T-helper 17 cell (primary cell): ENCODE measurements at regions not wholly inside any gene's neighbourhood (a gene's known extent, or its start where the extent isn't known, plus 50 kb on each side); places are given as distances from the start of the nearest gene placed in this dataset.
"Not testable (repeated sequence)": the region's sequence is repeated elsewhere in the genome, so short reads cannot be mapped to it uniquely, and the experiment has no call there.

Experiments used
- ATAC-seq: fragments of 150-1000 bp; cut with Tn5 transposase; 2 replicates; pipeline ENCODE4 v1.10.0; 2021; ENCODE audit warnings: mild to moderate bottlenecking, moderate library complexity
- DNase-seq, 3 donors: peaks; one replicate each; pipeline versions ENCODE4 v3.0.0 to v3.0.0-alpha.2; 2020 to 2021
- H3K9me3 ChIP-seq: one replicate; pipeline ENCODE4 v1.7.0; 2013; ENCODE audit warnings: low read length, mild to moderate bottlenecking; ENCODE audit not compliant: control insufficient read depth, poor library complexity, severe bottlenecking
- H3K27ac Mint-ChIP-seq: one replicate; pipeline ENCODE4 v1.8.0; 2022; ENCODE audit warnings: mild to moderate bottlenecking, moderate library complexity, mixed read lengths
- H3K27me3 Mint-ChIP-seq: one replicate; pipeline ENCODE4 v1.8.0; 2022; ENCODE audit warnings: mixed read lengths
- H3K36me3 Mint-ChIP-seq: one replicate; pipeline ENCODE4 v1.8.0; 2022; ENCODE audit warnings: low read depth, mixed read lengths
- H3K4me1 Mint-ChIP-seq: one replicate; pipeline ENCODE4 v1.8.0; 2022; ENCODE audit warnings: mild to moderate bottlenecking, mixed read lengths
- H3K4me3 Mint-ChIP-seq: one replicate; pipeline ENCODE4 v1.8.0; 2022; ENCODE audit warnings: mild to moderate bottlenecking, moderate library complexity, mixed read lengths

GRCh38 chr1:30550365-30551220 is 172.8 kb downstream of the MATN1 start:
- peaks cover 21% of the 10 kb centered on the region for H3K27me3 Mint-ChIP-seq
- H3K4me3 Mint-ChIP-seq: no peak overlapping the region
- H3K27ac Mint-ChIP-seq: no peak overlapping the region
- H3K4me1 Mint-ChIP-seq: no peaks in the 10 kb centered on the region
- ATAC-seq: no peak
- no peaks in the 10 kb centered on the region for H3K36me3 Mint-ChIP-seq
- no peak for DNase-seq
- H3K9me3 ChIP-seq: no peaks in the 10 kb centered on the region

GRCh38 chr1:30549872-30550271 is 173.5 kb downstream of the MATN1 start:
- H3K27ac Mint-ChIP-seq, DNase-seq, H3K4me3 Mint-ChIP-seq, ATAC-seq, H3K9me3 ChIP-seq, H3K36me3 Mint-ChIP-seq, H3K4me1 Mint-ChIP-seq: not testable (repeated sequence)
- peaks cover 29% of the 10 kb centered on the region for H3K27me3 Mint-ChIP-seq

GRCh38 chr1:30548294-30548693 is 175.1 kb downstream of the MATN1 start:
- Mint-ChIP-seq H3K36me3 (no peaks in the 10 kb centered on the region), H3K27ac (no peak overlapping the region), H3K27me3 (peaks cover 33% of the 10 kb centered on the region), H3K4me1 (no peaks in the 10 kb centered on the region), H3K4me3 (no peak overlapping the region)
- no peaks in the 10 kb centered on the region for H3K9me3 ChIP-seq
- DNase-seq: no peak
- no peak for ATAC-seq

- H3K27me3 Mint-ChIP-seq: peaks cover 32% of the 10 kb centered on the region
- not testable (repeated sequence) for ATAC-seq, DNase-seq, H3K4me3 Mint-ChIP-seq, H3K4me1 Mint-ChIP-seq, H3K36me3 Mint-ChIP-seq, H3K9me3 ChIP-seq, H3K27ac Mint-ChIP-seq
Observed at GRCh38 chr1:30547326-30547725, 176.1 kb downstream of the MATN1 start.

GRCh38 chr1:30545365-30545764 is 178.0 kb downstream of the MATN1 start:
- H3K9me3 ChIP-seq: no peaks in the 10 kb centered on the region
- Mint-ChIP-seq H3K4me1 (no peaks in the 10 kb centered on the region), H3K4me3 (no peak overlapping the region), H3K27me3 (peaks cover 36% of the 10 kb centered on the region), H3K27ac (no peak overlapping the region), H3K36me3 (peaks cover 2% of the 10 kb centered on the region)
- DNase-seq (no peak), ATAC-seq (no peak)

GRCh38 chr1:30541721-30542485 is 181.5 kb downstream of the MATN1 start:
- ATAC-seq (no peak), DNase-seq (no peak)
- H3K4me1 Mint-ChIP-seq: peaks cover 2% of the 10 kb centered on the region
- H3K36me3 Mint-ChIP-seq: peaks cover 2% of the 10 kb centered on the region
- H3K27me3 Mint-ChIP-seq: peaks cover 46% of the 10 kb centered on the region
- H3K4me3 Mint-ChIP-seq: no peak overlapping the region
- no peaks in the 10 kb centered on the region for H3K9me3 ChIP-seq
- no peak overlapping the region for H3K27ac Mint-ChIP-seq

GRCh38 chr1:30540611-30541192 is 182.7 kb downstream of the MATN1 start:
- Mint-ChIP-seq H3K36me3 (peaks cover 2% of the 10 kb centered on the region), H3K27me3 (peaks cover 34% of the 10 kb centered on the region), H3K27ac (no peak overlapping the region), H3K4me1 (peaks cover 2% of the 10 kb centered on the region), H3K4me3 (no peak overlapping the region)
- no peaks in the 10 kb centered on the region for H3K9me3 ChIP-seq
- no peak for ATAC-seq
- no peak for DNase-seq

- Mint-ChIP-seq H3K4me1 (peaks cover 2% of the 10 kb centered on the region), H3K27ac (no peak overlapping the region), H3K27me3 (peaks cover 32% of the 10 kb centered on the region), H3K4me3 (no peak overlapping the region), H3K36me3 (peaks cover 2% of the 10 kb centered on the region)
- DNase-seq: no peak
- no peak for ATAC-seq
- H3K9me3 ChIP-seq: no peaks in the 10 kb centered on the region
Observed at GRCh38 chr1:30539884-30540283, 183.5 kb downstream of the MATN1 start.

GRCh38 chr1:30538993-30539867 is 184.2 kb downstream of the MATN1 start:
- DNase-seq: no peak
- no peak for ATAC-seq
- Mint-ChIP-seq H3K27ac (no peak overlapping the region), H3K27me3 (peaks cover 27% of the 10 kb centered on the region), H3K4me1 (peaks cover 2% of the 10 kb centered on the region), H3K4me3 (no peak overlapping the region), H3K36me3 (peaks cover 2% of the 10 kb centered on the region)
- no peaks in the 10 kb centered on the region for H3K9me3 ChIP-seq

GRCh38 chr1:30538226-30538992 is 185.0 kb downstream of the MATN1 start:
- no peak overlapping the region for H3K4me3 Mint-ChIP-seq
- ATAC-seq: no peak
- H3K4me1 Mint-ChIP-seq: peaks cover 2% of the 10 kb centered on the region
- H3K27ac Mint-ChIP-seq: no peak overlapping the region
- peaks cover 32% of the 10 kb centered on the region for H3K27me3 Mint-ChIP-seq
- no peak for DNase-seq
- no peaks in the 10 kb centered on the region for H3K9me3 ChIP-seq
- H3K36me3 Mint-ChIP-seq: peaks cover 2% of the 10 kb centered on the region

- Mint-ChIP-seq H3K36me3 (peaks cover 2% of the 10 kb centered on the region), H3K4me1 (peaks cover 2% of the 10 kb centered on the region), H3K27me3 (peaks cover 28% of the 10 kb centered on the region), H3K4me3 (no peak overlapping the region), H3K27ac (no peak overlapping the region)
- DNase-seq (no peak), ATAC-seq (no peak)
- no peaks in the 10 kb centered on the region for H3K9me3 ChIP-seq
Observed at GRCh38 chr1:30537279-30537678, 186.1 kb downstream of the MATN1 start.

- H3K36me3 Mint-ChIP-seq: peaks cover 2% of the 10 kb centered on the region
- no peak overlapping the region for H3K4me3 Mint-ChIP-seq
- ATAC-seq (no peak), DNase-seq (no peak)
- H3K27ac Mint-ChIP-seq: no peak overlapping the region
- peaks cover 2% of the 10 kb centered on the region for H3K4me1 Mint-ChIP-seq
- peaks cover 28% of the 10 kb centered on the region for H3K27me3 Mint-ChIP-seq
- no peaks in the 10 kb centered on the region for H3K9me3 ChIP-seq
Observed at GRCh38 chr1:30536530-30536929, 186.9 kb downstream of the MATN1 start.
